Right lobe of liver (tissue), 6 donors: ENCODE measurements at regions not wholly inside any gene's neighbourhood (a gene's known extent, or its start where the extent isn't known, plus 50 kb on each side); places are given as distances from the start of the nearest gene placed in this dataset.

ENCODE experiments used
- ATAC-seq, 4 donors: fragments of 200-7000 bp; cut with Tn5 transposase; one replicate each; pipeline ENCODE4 v1.9.1; 2020; ENCODE audit warnings: mild to moderate bottlenecking in 4 of 4, moderate library complexity in 4 of 4
- DNase-seq, 3 donors: peaks; one replicate each; pipeline ENCODE4 v3.0.0-alpha.2; 2020
- H3K27ac ChIP-seq, 3 donors: fragments of 200-600 bp; one replicate each; pipeline ENCODE4 v1.8.0; 2022
- H3K27me3 ChIP-seq, 2 donors: fragments of 200-600 bp; one replicate each; pipeline ENCODE4 v1.8.0; 2022
- H3K36me3 ChIP-seq, 4 donors: fragments of 200-600 bp; sonication (generic) in 1 of 4; one replicate each; pipeline versions ENCODE4 v1.5.1 to v1.8.0; 2017 to 2022; ENCODE audit warnings: control low read depth in 1 of 4
- H3K4me1 ChIP-seq, 4 donors: fragments of 200-600 bp; sonication (generic) in 1 of 4; one replicate each; pipeline versions ENCODE4 v1.5.1 to v1.8.0; 2017 to 2022; ENCODE audit warnings: control low read depth in 1 of 4
- H3K4me3 ChIP-seq, 3 donors: fragments of 200-600 bp; one replicate each; pipeline ENCODE4 v1.8.0; 2022
- H3K9me3 ChIP-seq, 4 donors: fragments of 200-600 bp; sonication (generic) in 1 of 4; one replicate each; pipeline versions ENCODE4 v1.5.1 to v1.8.0; 2017 to 2022; ENCODE audit warnings: control low read depth in 1 of 4
- CTCF ChIP-seq, 4 donors: fragments of 200-600 bp in 3 of 4; fragments of 450-650 bp in 1 of 4; IDR thresholded peaks; one replicate each; pipeline versions ENCODE4 v1.5.1 to v1.8.0; 2016 to 2022; ENCODE audit warnings: antibody characterized with exemption in 4 of 4, mild to moderate bottlenecking in 2 of 4
- POLR2A ChIP-seq: fragments of 450-650 bp; IDR thresholded peaks from one replicate; pipeline ENCODE4 v1.6.1; 2017; ENCODE audit warnings: antibody characterized with exemption, mild to moderate bottlenecking
- WGBS: methylation state at CpG from one replicate; pipeline ENCODE4 v1.1.6; 2018; ENCODE audit warnings: low coverage, low lambda C conversion rate; ENCODE audit not compliant: insufficient coverage; ENCODE audit errors: missing lambda C conversion rate; 5-methylcytosine and 5-hydroxymethylcytosine counted together
- intact Hi-C, 2 donors: fragments of 100-400 bp; cut with DNase I; formaldehyde crosslinking; loops; one replicate each; pipeline versions ENCODE4 v1.11.2 to v1.14.1; 2022
- donor health status: DM: no; HTN: yes; CAD: no.
- donor health status: DM: no; HTN: no; CAD: no.
- donor health status: DM: no; HTN: no; CAD: no.
- donor health status: DM: no; HTN: yes; CAD: no.
- donor health status: DM: no; HTN: yes; CAD: no.

GRCh38 chr4:159541143-159541542 lies 438.3 kb downstream of the RAPGEF2 start:
- H3K27me3 ChIP-seq = no peaks in the 10 kb centered on the region
- TF ChIP-seq POLR2A = no peak
- no peak for TF ChIP-seq CTCF (IDR thresholded peaks at IDR 0.05)
- DNase-seq (no peak), ATAC-seq (no peak)
- no peak overlapping the region for H3K27ac ChIP-seq
- H3K36me3 ChIP-seq = no peaks in the 10 kb centered on the region
- no peaks in the 10 kb centered on the region for H3K9me3 ChIP-seq
- intact Hi-C loops = no loop called here
- no peaks in the 10 kb centered on the region for H3K4me1 ChIP-seq
- 85% methylated on average over 2 of the region's 2 CpGs for WGBS
- H3K4me3 ChIP-seq = no peak overlapping the region

- ATAC-seq = no peak
- no peaks in the 10 kb centered on the region for H3K9me3 ChIP-seq
- DNase-seq = no peak
- no peak overlapping the region for H3K27ac ChIP-seq
- H3K27me3 ChIP-seq = no peaks in the 10 kb centered on the region
- TF ChIP-seq POLR2A (no peak), CTCF (IDR thresholded peaks at IDR 0.05) (no peak)
- WGBS = 17% methylated on average over 1 of the region's 1 CpG
- no peaks in the 10 kb centered on the region for H3K4me1 ChIP-seq
- no peak overlapping the region for H3K4me3 ChIP-seq
- intact Hi-C loops = no loop called here
- H3K36me3 ChIP-seq = no peaks in the 10 kb centered on the region
Observed at GRCh38 chr4:159542296-159542695, 439.4 kb downstream of the RAPGEF2 start.

- no peak overlapping the region for H3K4me3 ChIP-seq
- DNase-seq = no peak
- no peaks in the 10 kb centered on the region for H3K36me3 ChIP-seq
- intact Hi-C loops = no loop called here
- no peaks in the 10 kb centered on the region for H3K27me3 ChIP-seq
- ATAC-seq = no peak
- no peak overlapping the region for H3K27ac ChIP-seq
- H3K4me1 ChIP-seq = no peaks in the 10 kb centered on the region
- 83% methylated on average over 3 of the region's 5 CpGs for WGBS
- no peaks in the 10 kb centered on the region for H3K9me3 ChIP-seq
- no peak for TF ChIP-seq POLR2A
- TF ChIP-seq CTCF (IDR thresholded peaks at IDR 0.05) = no peak
Observed at GRCh38 chr4:159543831-159544230, 441.0 kb downstream of the RAPGEF2 start.

- Histone ChIP-seq H3K27me3 (no peaks in the 10 kb centered on the region), H3K4me1 (no peaks in the 10 kb centered on the region), H3K36me3 (no peaks in the 10 kb centered on the region), H3K27ac (no peak overlapping the region), H3K9me3 (no peaks in the 10 kb centered on the region), H3K4me3 (no peak overlapping the region)
- no peak for TF ChIP-seq CTCF (IDR thresholded peaks at IDR 0.05)
- intact Hi-C loops = no loop called here
- DNase-seq (no peak), ATAC-seq (no peak)
- 91% methylated on average over 2 of the region's 2 CpGs for WGBS
Observed at GRCh38 chr4:159545556-159545955, 442.7 kb downstream of the RAPGEF2 start.

GRCh38 chr4:159547645-159548308 lies 444.9 kb downstream of the RAPGEF2 start:
- Histone ChIP-seq H3K9me3 (no peaks in the 10 kb centered on the region), H3K4me1 (no peaks in the 10 kb centered on the region), H3K27me3 (no peaks in the 10 kb centered on the region), H3K27ac (no peak overlapping the region), H3K4me3 (no peak overlapping the region), H3K36me3 (no peaks in the 10 kb centered on the region)
- WGBS = 100% methylated on average over 1 of the region's 1 CpG
- ATAC-seq (no peak), DNase-seq (no peak)
- TF ChIP-seq CTCF (IDR thresholded peaks at IDR 0.05) = no peak
- no peak for TF ChIP-seq POLR2A
- intact Hi-C loops = no loop called here
